NT2/D1 (cell line): ENCODE measurements at regions not wholly inside any gene's neighbourhood (a gene's known extent, or its start where the extent isn't known, plus 50 kb on each side); places are given as distances from the start of the nearest gene placed in this dataset.

Experiments used
- YY1 ChIP-seq: IDR thresholded peaks from 2 replicates; pipeline ENCODE4 v1.6.1; 2011; ENCODE audit not compliant: insufficient read length, insufficient read depth
- ZNF274 ChIP-seq: IDR thresholded peaks from 2 replicates; pipeline ENCODE4 v1.6.1; 2011; ENCODE audit warnings: mild to moderate bottlenecking, low read depth, low read length

GRCh38 chr9:93815135-93815534, 140.0 kb downstream of the BARX1 start:
- TF ChIP-seq ZNF274 (no peak), YY1 (no peak)
